ENCODE measurements at regions not wholly inside any gene's neighbourhood (a gene's known extent, or its start where the extent isn't known, plus 50 kb on each side); places are given as distances from the start of the nearest gene placed in this dataset.

GRCh38 chr21:19704832-19705231, 1293.4 kb upstream of the NCAM2 start:
- no peak overlapping the region for H3K4me3 ChIP-seq (ENCODE audit: low read depth, low read length)
- DNase-seq (ENCODE audit: low read depth), result no peak
- no peak for TF ChIP-seq CTCF (conservative IDR thresholded peaks at IDR 0.05; ENCODE audit: low read depth, low read length)

GRCh38 chr21:19712441-19712840, 1285.8 kb upstream of the NCAM2 start:
- no peak overlapping the region for H3K4me3 ChIP-seq (ENCODE audit: low read depth, low read length)
- no peak for TF ChIP-seq CTCF (conservative IDR thresholded peaks at IDR 0.05; ENCODE audit: low read depth, low read length)
- DNase-seq (ENCODE audit: low read depth), result no peak

GRCh38 chr21:19713313-19713712, 1284.9 kb upstream of the NCAM2 start:
- no peak for TF ChIP-seq CTCF (conservative IDR thresholded peaks at IDR 0.05; ENCODE audit: low read depth, low read length)
- H3K4me3 ChIP-seq (ENCODE audit: low read depth, low read length), result no peak overlapping the region
- DNase-seq (ENCODE audit: low read depth), result no peak

GRCh38 chr21:19724081-19724480, 1274.1 kb upstream of the NCAM2 start:
- no peak for DNase-seq (ENCODE audit: low read depth)
- H3K4me3 ChIP-seq (ENCODE audit: low read depth, low read length), result no peak overlapping the region
- TF ChIP-seq CTCF (conservative IDR thresholded peaks at IDR 0.05; ENCODE audit: low read depth, low read length), result no peak

GRCh38 chr21:19731251-19731650, 1267.0 kb upstream of the NCAM2 start:
- DNase-seq (ENCODE audit: low read depth), result no peak
- no peak for TF ChIP-seq CTCF (conservative IDR thresholded peaks at IDR 0.05; ENCODE audit: low read depth, low read length)
- no peak overlapping the region for H3K4me3 ChIP-seq (ENCODE audit: low read depth, low read length)

- DNase-seq (ENCODE audit: low read depth), result no peak
- TF ChIP-seq CTCF (conservative IDR thresholded peaks at IDR 0.05; ENCODE audit: low read depth, low read length), result no peak
- no peak overlapping the region for H3K4me3 ChIP-seq (ENCODE audit: low read depth, low read length)
These were observed 1238.4 kb upstream of the NCAM2 start for GRCh38 chr21:19759836-19760235.

GRCh38 chr21:19767546-19767945, 1230.7 kb upstream of the NCAM2 start:
- TF ChIP-seq CTCF (conservative IDR thresholded peaks at IDR 0.05; ENCODE audit: low read depth, low read length), result no peak
- DNase-seq (ENCODE audit: low read depth), result no peak
- H3K4me3 ChIP-seq (ENCODE audit: low read depth, low read length), result no peak overlapping the region

All from epithelial cell of proximal tubule (primary cell).